HL-60 (cell line): ENCODE measurements at regions not wholly inside any gene's neighbourhood (a gene's known extent, or its start where the extent isn't known, plus 50 kb on each side); places are given as distances from the start of the nearest gene placed in this dataset.

Source experiments
- POLR2AphosphoS5 ChIP-seq: IDR thresholded peaks from 2 replicates; pipeline ENCODE4 v1.6.1; 2012; ENCODE audit warnings: low read depth
- REST ChIP-seq: IDR thresholded peaks from 2 replicates; pipeline ENCODE4 v1.6.1; 2012; ENCODE audit warnings: low read depth; ENCODE audit not compliant: insufficient replicate concordance
- SPI1 ChIP-seq: IDR thresholded peaks from 2 replicates; pipeline ENCODE4 v1.6.1; 2012; ENCODE audit warnings: low read depth, mild to moderate bottlenecking, borderline replicate concordance
- TF ChIP-seq, protein P1 (sequence below): IDR thresholded peaks from one replicate; pipeline ENCODE4 v1.5.1; 2011; ENCODE audit warnings: low read length, control low read depth, inconsistent platforms; ENCODE audit not compliant: insufficient read depth

- TF ChIP-seq, protein P1, sequence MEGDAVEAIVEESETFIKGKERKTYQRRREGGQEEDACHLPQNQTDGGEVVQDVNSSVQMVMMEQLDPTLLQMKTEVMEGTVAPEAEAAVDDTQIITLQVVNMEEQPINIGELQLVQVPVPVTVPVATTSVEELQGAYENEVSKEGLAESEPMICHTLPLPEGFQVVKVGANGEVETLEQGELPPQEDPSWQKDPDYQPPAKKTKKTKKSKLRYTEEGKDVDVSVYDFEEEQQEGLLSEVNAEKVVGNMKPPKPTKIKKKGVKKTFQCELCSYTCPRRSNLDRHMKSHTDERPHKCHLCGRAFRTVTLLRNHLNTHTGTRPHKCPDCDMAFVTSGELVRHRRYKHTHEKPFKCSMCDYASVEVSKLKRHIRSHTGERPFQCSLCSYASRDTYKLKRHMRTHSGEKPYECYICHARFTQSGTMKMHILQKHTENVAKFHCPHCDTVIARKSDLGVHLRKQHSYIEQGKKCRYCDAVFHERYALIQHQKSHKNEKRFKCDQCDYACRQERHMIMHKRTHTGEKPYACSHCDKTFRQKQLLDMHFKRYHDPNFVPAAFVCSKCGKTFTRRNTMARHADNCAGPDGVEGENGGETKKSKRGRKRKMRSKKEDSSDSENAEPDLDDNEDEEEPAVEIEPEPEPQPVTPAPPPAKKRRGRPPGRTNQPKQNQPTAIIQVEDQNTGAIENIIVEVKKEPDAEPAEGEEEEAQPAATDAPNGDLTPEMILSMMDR, result no peak
- no peak for TF ChIP-seq POLR2AphosphoS5
- TF ChIP-seq REST, result no peak
- TF ChIP-seq SPI1, result no peak
These were observed 276.9 kb upstream of the SLC16A7 start for GRCh38 chr12:59318940-59319339.
